ENCODE measurements at regions not wholly inside any gene's neighbourhood (a gene's known extent, or its start where the extent isn't known, plus 50 kb on each side); places are given as distances from the start of the nearest gene placed in this dataset.

- peak overlapping the region; percentile 81; the same call in 1 of the 2 replicates for H2BK20ac ChIP-seq (ENCODE audit: low read depth, low read length)
- H2AK5ac ChIP-seq (ENCODE audit: low read depth, low read length): peak overlapping the region; percentile 54
- dilution Hi-C loops (cut with HindIII; ENCODE audit: low sequenced_read_pairs, unreplicated experiment): no loop called here
- H3K9me1 ChIP-seq (ENCODE audit: insufficient read depth, low read length): peaks cover 12% of the 10 kb centered on the region
- no peak for TF ChIP-seq FOS (IDR thresholded peaks at IDR 0.05; ENCODE audit: low read depth, low read length)
- TF ChIP-seq MAZ (IDR thresholded peaks at IDR 0.05; ENCODE audit: borderline replicate concordance, low read depth, low read length): no peak
- TF ChIP-seq CEBPB (IDR thresholded peaks at IDR 0.05; ENCODE audit: low read depth, low read length): no peak
- TF ChIP-seq BHLHE40 (IDR thresholded peaks at IDR 0.05; ENCODE audit: low read depth, low read length): no peak
- TF ChIP-seq CHD1 (IDR thresholded peaks at IDR 0.05; ENCODE audit: low read depth, low read length): no peak
- no peak for TF ChIP-seq MAFK (IDR thresholded peaks at IDR 0.05; ENCODE audit: low read depth, low read length)
- no peak for TF ChIP-seq ELK1 (IDR thresholded peaks at IDR 0.05; ENCODE audit: borderline replicate concordance, low read depth, low read length)
- no peak for TF ChIP-seq CTCF (conservative IDR thresholded peaks at IDR 0.05; ENCODE audit: low read depth, low read length)
- no peak for TF ChIP-seq NFE2L2 (IDR thresholded peaks at IDR 0.05; ENCODE audit: low read depth, low read length)
- TF ChIP-seq RAD21 (IDR thresholded peaks at IDR 0.05; ENCODE audit: low read length): no peak
- 0 out of 4 replicates have a peak, but pooled peaks cover 0 to 6% of the 10 kb centered on the region in 2 experiments for H3K79me1 ChIP-seq (ENCODE audit: low read depth in 1 of 2, low read length in 2 of 2)
- POLR2A ChIA-PET (ENCODE audit: unreplicated experiment): no interaction called here
- H3K36me3 ChIP-seq (ENCODE audit: control insufficient read depth, insufficient read depth, low read length): no peaks in the 10 kb centered on the region
- in situ Hi-C loops (cut with MboI; ENCODE audit: low sequenced_read_pairs): no loop called here
- H2BK5ac ChIP-seq (ENCODE audit: low read depth, low read length, poor library complexity, severe bottlenecking): no peak overlapping the region
- peak overlapping the region; percentile 39; the same call in 2 of the 3 replicates for H2BK15ac ChIP-seq (ENCODE audit: low read depth, low read length)
- peak overlapping the region; percentile 57 for H2AK9ac ChIP-seq (replicated peaks; ENCODE audit: low read depth, low read length, poor library complexity)
- ATAC-seq (ENCODE audit: low read depth): no peak
- H3K4ac ChIP-seq (ENCODE audit: low read depth, low read length): peak overlapping the region; percentile 41
- H3K9me3 ChIP-seq (ENCODE audit: control insufficient read depth, insufficient read depth, low read length): no peaks in the 10 kb centered on the region
- H3K23ac ChIP-seq (ENCODE audit: low read depth, low read length): peak overlapping the region; percentile 62; the same call in 1 of the 2 replicates
- no peak overlapping the region for H3K4me3 ChIP-seq (ENCODE audit: insufficient read depth, low read depth, low read length)
- no peaks in the 10 kb centered on the region for H3K27me3 ChIP-seq (ENCODE audit: control insufficient read depth, insufficient read depth, low read length)
- H3K4me1 ChIP-seq (ENCODE audit: control insufficient read depth, insufficient read depth, low read length): peaks cover 20% of the 10 kb centered on the region
- no peaks in the 10 kb centered on the region for H4K20me1 ChIP-seq (ENCODE audit: insufficient read depth, low read length)
- no peak overlapping the region for H3K9ac ChIP-seq (ENCODE audit: low read depth, low read length)
- H3K4me2 ChIP-seq (ENCODE audit: low read depth, low read length): no peak overlapping the region
- CTCF ChIA-PET: interaction anchor here (0.9 kb wide), 1 partner anchor 13 kb away, joined by 3 read pairs; no protein-coding TSS in a partner anchor
- whole genome bisulfite sequencing, 2 experiments (ENCODE audit: extremely low coverage in 2 of 2, insufficient read length in 1 of 2): 88% methylated on average over 3 of the region's 6 CpGs; no CpG with 5 or more reads in 1 of the 2 experiments
- H4K5ac ChIP-seq (ENCODE audit: low read depth, low read length): peak overlapping the region; percentile 64; the same call in 1 of the 2 replicates
- intact Hi-C loops (cut with micrococcal nuclease): loop anchor here (5.0 kb wide), 1 partner anchor 135 kb away; the partner anchor contains the start of gene NAV2
- no TSS peak for BruUV-seq (replicated peaks)
- H2BK120ac ChIP-seq (ENCODE audit: low read depth, low read length): peak overlapping the region; percentile 83
- no peak for DNase-seq
- no peak overlapping the region for H3K56ac ChIP-seq (ENCODE audit: extremely low read depth, insufficient read depth, low read length)
- peak overlapping the region; percentile 47 for H3K14ac ChIP-seq (replicated peaks; ENCODE audit: low read depth, low read length)
- peak overlapping the region; percentile 35 for H4K91ac ChIP-seq (ENCODE audit: insufficient read depth, low read depth, low read length)
- peak overlapping the region; percentile 36; the same call in 1 of the 2 replicates for H3K27ac ChIP-seq (ENCODE audit: insufficient read depth, low read length)
- peak overlapping the region; percentile 2 for H2AFZ ChIP-seq (replicated peaks; ENCODE audit: low read length, poor library complexity)
- H3K18ac ChIP-seq (ENCODE audit: low read depth, low read length): peak overlapping the region; percentile 72
- peak overlapping the region in 1 of 2 experiments; percentile 19; a peak in 1 of 4 replicates for H4K8ac ChIP-seq (ENCODE audit: low read depth in 2 of 2, low read length in 2 of 2)
Measured at GRCh38 chr11:19576903-19577302, 135.7 kb upstream of the NAV2 start.
